GM10266 (cell line): ENCODE measurements at regions not wholly inside any gene's neighbourhood (a gene's known extent, or its start where the extent isn't known, plus 50 kb on each side); places are given as distances from the start of the nearest gene placed in this dataset.

Experiments used
- DNase-seq: peaks from one replicate; pipeline ENCODE4 v3.0.0; 2012; ENCODE audit errors: extremely low spot score
- CTCF ChIP-seq: IDR thresholded peaks from 2 replicates; pipeline ENCODE4 v1.5.1; 2012; ENCODE audit warnings: mild to moderate bottlenecking, low read depth; ENCODE audit not compliant: control insufficient read depth, insufficient read depth; ENCODE audit errors: missing control alignments

DNA sequence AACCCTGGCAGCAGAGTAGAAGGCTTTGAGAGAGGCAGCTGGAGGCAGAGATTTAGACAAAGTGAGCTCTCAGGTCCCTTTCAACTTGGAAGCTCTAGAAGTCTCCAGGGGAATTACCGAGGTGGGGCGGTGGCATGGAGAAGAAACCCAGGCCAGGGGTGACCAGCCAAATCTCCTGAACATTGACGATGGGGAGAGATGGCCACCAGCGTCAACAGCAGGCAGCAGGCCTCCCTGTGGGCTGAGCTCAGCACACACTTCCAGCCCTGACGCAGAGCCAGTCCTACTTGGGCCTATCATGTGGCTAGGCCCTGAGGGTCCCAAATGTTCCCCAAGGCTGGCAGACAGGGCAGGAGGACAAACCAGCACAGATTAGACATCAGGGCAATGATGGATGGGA, 187.8 kb downstream of the BCOR start:
- no peak for TF ChIP-seq CTCF
- no peak for DNase-seq

- DNase-seq, result no peak
- TF ChIP-seq CTCF, result no peak
These were observed 187.1 kb downstream of the BCOR start for GRCh38 chrX:39910651-39911050.

DNA sequence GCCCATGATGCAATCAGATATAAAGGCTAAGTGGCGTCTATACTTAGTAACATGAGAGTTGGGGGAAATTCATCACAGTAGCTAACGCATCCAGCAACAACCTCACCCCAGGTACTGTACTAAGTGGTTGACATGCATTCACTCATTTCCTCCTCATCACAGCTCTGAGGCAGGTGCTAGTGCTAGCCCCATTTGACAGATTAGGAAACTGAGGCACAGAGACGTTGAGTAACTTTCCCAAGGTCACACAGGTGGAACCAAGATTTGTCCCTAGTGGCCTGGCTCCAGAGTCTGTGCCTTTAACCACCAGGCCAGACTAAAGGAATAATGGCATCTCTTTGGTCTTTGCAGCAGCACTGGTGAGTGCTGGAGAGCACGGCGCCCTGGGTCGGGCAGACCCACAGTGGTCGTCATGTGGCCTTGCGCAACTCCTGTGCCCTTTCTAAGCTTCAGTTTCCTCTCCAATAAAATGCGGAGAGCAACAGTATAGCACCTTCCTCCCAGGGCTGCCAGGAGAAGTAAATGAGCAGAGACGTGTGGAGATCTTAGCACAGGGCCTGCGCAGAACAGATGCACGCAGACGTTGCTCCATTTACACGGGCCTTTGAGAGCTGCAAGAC, 186.4 kb downstream of the BCOR start:
- no peak for DNase-seq
- TF ChIP-seq CTCF, result no peak

DNA sequence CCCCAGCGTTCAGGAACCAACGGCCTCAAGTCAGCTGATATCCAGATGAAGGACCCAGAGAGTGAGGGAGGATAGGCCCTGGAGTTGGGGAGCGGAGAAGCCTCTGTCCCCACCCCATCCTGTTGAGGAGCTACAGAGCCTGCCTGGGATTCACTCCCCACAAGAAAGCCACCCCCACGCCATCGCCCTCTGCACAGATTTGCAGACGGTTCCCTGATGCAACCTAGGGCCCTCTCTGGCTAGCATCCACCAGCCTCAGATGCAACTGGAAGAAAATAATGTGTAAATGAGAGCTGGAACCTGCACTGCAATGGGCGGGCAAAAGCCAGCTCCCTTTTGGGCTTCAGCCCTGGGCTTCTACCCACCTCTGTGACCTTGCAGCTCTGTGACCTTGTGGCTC, 185.6 kb downstream of the BCOR start:
- TF ChIP-seq CTCF, result no peak

DNA sequence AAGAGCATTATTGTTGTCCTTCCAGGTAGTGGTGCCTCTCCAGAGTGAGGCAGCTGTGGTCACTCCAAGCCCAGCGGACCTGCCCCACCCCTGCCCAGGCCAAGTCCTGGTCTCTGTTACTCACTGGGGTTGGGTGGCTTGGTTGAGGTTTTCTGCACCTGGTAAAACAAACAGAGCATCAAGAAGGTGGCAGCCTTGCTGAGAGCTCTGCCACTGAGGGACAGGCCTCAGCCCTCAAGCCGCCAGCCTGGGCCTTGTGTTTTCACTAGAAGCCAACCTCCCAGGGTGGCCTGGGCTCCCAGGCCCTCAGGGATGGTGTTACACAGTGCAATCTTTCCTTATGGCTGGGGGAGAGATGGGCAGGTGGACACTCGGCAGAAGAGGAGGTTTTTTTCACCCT, 182.7 kb downstream of the BCOR start:
- no peak for TF ChIP-seq CTCF
- no peak for DNase-seq

More for the DNA sequence above, 185.6 kb downstream of the BCOR start:
- DNase-seq, result no peak

GRCh38 chrX:39915596-39915995, 182.2 kb downstream of the BCOR start:
- no peak for TF ChIP-seq CTCF

DNA sequence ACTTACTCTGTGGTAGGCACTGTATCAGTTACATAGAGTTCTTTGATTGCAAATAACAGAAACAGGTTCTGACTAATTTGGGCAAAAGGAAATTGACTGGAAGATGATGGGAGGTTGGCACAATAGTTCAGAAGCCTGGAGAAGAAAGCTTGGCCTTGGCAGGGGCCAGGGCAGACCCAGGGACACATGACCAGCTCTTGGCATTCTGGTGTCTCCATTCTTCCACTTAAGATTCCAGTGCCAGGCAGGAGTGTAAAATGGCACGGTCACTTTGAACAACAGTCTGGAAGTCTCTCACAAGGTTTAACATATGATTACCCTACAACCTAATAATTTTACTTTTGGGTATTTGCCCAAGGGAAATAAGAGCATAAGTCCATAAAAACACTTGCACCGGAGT, 175.9 kb downstream of the BCOR start:
- no peak for TF ChIP-seq CTCF
- DNase-seq, result no peak

More at GRCh38 chrX:39915596-39915995, 182.2 kb downstream of the BCOR start:
- DNase-seq, result no peak
